WTC11 (cell line): ENCODE measurements at regions not wholly inside any gene's neighbourhood (a gene's known extent, or its start where the extent isn't known, plus 50 kb on each side); places are given as distances from the start of the nearest gene placed in this dataset.

ENCODE experiments used
- ATAC-seq: fragments of 200-7000 bp; cut with Tn5 transposase; 2 replicates; pipeline ENCODE4 v1.10.0; 2021; ENCODE audit warnings: mild to moderate bottlenecking, moderate library complexity
- CTCF ChIA-PET: fragments of 300-600 bp; sonication (Branson Sonifier 250); formaldehyde crosslinking; loops from one replicate; lab custom pipeline; 2021; ENCODE audit warnings: antibody characterized with exemption; lab: Charles Lee
- POLR2A ChIA-PET: fragments of 350-600 bp; sonication (Branson Sonifier 250); formaldehyde crosslinking; loops from one replicate; lab custom pipeline; 2021; ENCODE audit warnings: antibody characterized with exemption; lab: Charles Lee
- DNase-seq: peaks from one replicate; pipeline ENCODE4 v3.0.0; 2021; ENCODE audit warnings: low spot score
- H3K27ac Mint-ChIP-seq: 2 replicates; pipeline ENCODE4 v1.8.0; 2021; ENCODE audit warnings: mixed read lengths
- H3K27me3 Mint-ChIP-seq: 2 replicates; pipeline ENCODE4 v1.8.0; 2021; ENCODE audit warnings: low read depth, mild to moderate bottlenecking, moderate library complexity, mixed read lengths
- H3K36me3 Mint-ChIP-seq: 2 replicates; pipeline ENCODE4 v1.8.0; 2021; ENCODE audit warnings: mixed read lengths
- H3K4me1 Mint-ChIP-seq: 2 replicates; pipeline ENCODE4 v1.8.0; 2022; ENCODE audit warnings: mixed read lengths
- H3K4me3 Mint-ChIP-seq: 2 replicates; pipeline ENCODE4 v1.8.0; 2021; ENCODE audit warnings: mild to moderate bottlenecking, moderate library complexity, mixed read lengths
- H3K9me3 Mint-ChIP-seq: 2 replicates; pipeline ENCODE4 v1.8.0; 2021; ENCODE audit warnings: mixed read lengths
- AFF4 ChIP-seq: sonication (generic); formaldehyde crosslinking; IDR thresholded peaks from 2 replicates; pipeline ENCODE4 v1.8.1; 2023; ENCODE audit warnings: mild to moderate bottlenecking, missing genetic modification reagents, borderline replicate concordance
- ATF1 ChIP-seq: sonication (generic); formaldehyde crosslinking; IDR thresholded peaks from 2 replicates; pipeline ENCODE4 v1.8.1; 2023; ENCODE audit warnings: mild to moderate bottlenecking, moderate library complexity, missing genetic modification reagents
- ATF3 ChIP-seq: sonication (generic); formaldehyde crosslinking; conservative IDR thresholded peaks from 2 replicates; pipeline ENCODE4 v1.8.1; 2022; ENCODE audit warnings: mild to moderate bottlenecking, missing genetic modification reagents
- ATF6 ChIP-seq: sonication (generic); formaldehyde crosslinking; IDR thresholded peaks from 2 replicates; pipeline ENCODE4 v1.8.1; 2023; ENCODE audit warnings: mild to moderate bottlenecking, missing genetic modification reagents
- E2F1 ChIP-seq: sonication (generic); formaldehyde crosslinking; IDR thresholded peaks from 2 replicates; pipeline ENCODE4 v1.8.0; 2022; ENCODE audit warnings: mild to moderate bottlenecking, missing genetic modification reagents
- ELF4 ChIP-seq: sonication (generic); formaldehyde crosslinking; IDR thresholded peaks from 2 replicates; pipeline ENCODE4 v1.8.1; 2022; ENCODE audit warnings: low read depth, mild to moderate bottlenecking, moderate library complexity, missing genetic modification reagents
- EMX1 ChIP-seq: fragments of 250-450 bp; sonication (Bioruptor Pico); IDR thresholded peaks from 2 replicates; pipeline ENCODE4 v1.8.0; 2021; ENCODE audit warnings: mild to moderate bottlenecking
- ESRRA ChIP-seq: sonication (generic); formaldehyde crosslinking; IDR thresholded peaks from 2 replicates; pipeline ENCODE4 v1.8.1; 2022; ENCODE audit warnings: mild to moderate bottlenecking, missing genetic modification reagents, borderline replicate concordance
- FOXP1 ChIP-seq: sonication (generic); formaldehyde crosslinking; IDR thresholded peaks from 2 replicates; pipeline ENCODE4 v1.8.0; 2022; ENCODE audit warnings: missing genetic modification reagents, mild to moderate bottlenecking, moderate library complexity, borderline replicate concordance
- GABPB1 ChIP-seq: sonication (generic); formaldehyde crosslinking; IDR thresholded peaks from 2 replicates; pipeline ENCODE4 v1.8.1; 2023; ENCODE audit warnings: mild to moderate bottlenecking, missing genetic modification reagents
- IRF2 ChIP-seq: sonication (generic); formaldehyde crosslinking; IDR thresholded peaks from 2 replicates; pipeline ENCODE4 v1.8.0; 2022; ENCODE audit warnings: low read depth, missing genetic modification reagents, borderline replicate concordance
- NFATC4 ChIP-seq: fragments of 250-450 bp; sonication (Bioruptor Pico); IDR thresholded peaks from 2 replicates; pipeline ENCODE4 v1.9.0; 2021; ENCODE audit warnings: mild to moderate bottlenecking
- NFE2L1 ChIP-seq: sonication (generic); formaldehyde crosslinking; IDR thresholded peaks from 2 replicates; pipeline ENCODE4 v1.8.1; 2023; ENCODE audit warnings: missing genetic modification reagents
- SMAD4 ChIP-seq: sonication (generic); formaldehyde crosslinking; IDR thresholded peaks from 2 replicates; pipeline ENCODE4 v1.8.0; 2022; ENCODE audit warnings: mild to moderate bottlenecking, missing genetic modification reagents
- TCF7 ChIP-seq: sonication (generic); formaldehyde crosslinking; IDR thresholded peaks from 2 replicates; pipeline ENCODE4 v1.8.0; 2022; ENCODE audit warnings: mild to moderate bottlenecking, low read depth, missing genetic modification reagents, moderate library complexity
- USF1 ChIP-seq: sonication (generic); formaldehyde crosslinking; IDR thresholded peaks from 2 replicates; pipeline ENCODE4 v1.8.0; 2022; ENCODE audit warnings: mild to moderate bottlenecking, missing genetic modification reagents
- USF2 ChIP-seq: sonication (generic); formaldehyde crosslinking; IDR thresholded peaks from 2 replicates; pipeline ENCODE4 v1.8.1; 2023; ENCODE audit warnings: mild to moderate bottlenecking, missing genetic modification reagents, moderate library complexity
- ZBTB21 ChIP-seq: sonication (generic); formaldehyde crosslinking; IDR thresholded peaks from 2 replicates; pipeline ENCODE4 v1.8.1; 2023; ENCODE audit warnings: mild to moderate bottlenecking, missing genetic modification reagents, borderline replicate concordance
- ZBTB43 ChIP-seq: sonication (generic); formaldehyde crosslinking; IDR thresholded peaks from 2 replicates; pipeline ENCODE4 v1.8.1; 2023; ENCODE audit warnings: mild to moderate bottlenecking, missing genetic modification reagents
- ZNF423 ChIP-seq: fragments of 250-450 bp; sonication (Bioruptor Pico); IDR thresholded peaks from 2 replicates; pipeline ENCODE4 v2.1.2; 2022; ENCODE audit warnings: mild to moderate bottlenecking, moderate library complexity
- ZNF425 ChIP-seq: fragments of 250-450 bp; sonication (Bioruptor Pico); conservative IDR thresholded peaks from 2 replicates; pipeline ENCODE4 v1.9.0; 2021; ENCODE audit warnings: mild to moderate bottlenecking

- H3K9me3 Mint-ChIP-seq, result peaks cover 5% of the 10 kb centered on the region; the same call in 1 of the 2 replicates
- ChIA-PET POLR2A (no interaction called here), CTCF (no interaction called here)
- DNase-seq (no peak), ATAC-seq (no peak)
- TF ChIP-seq EMX1 (CRISPR knock-in tag), result no peak
- TF ChIP-seq NFATC4 (CRISPR knock-in tag), result no peak
- no peak for TF ChIP-seq NFE2L1 (CRISPR knock-in tag)
- TF ChIP-seq ELF4 (CRISPR knock-in tag), result no peak
- TF ChIP-seq AFF4 (CRISPR knock-in tag), result no peak
- no peak for TF ChIP-seq ESRRA (CRISPR knock-in tag)
- no peak for TF ChIP-seq ATF3 (CRISPR knock-in tag)
- no peak for TF ChIP-seq ZNF423 (CRISPR knock-in tag)
- TF ChIP-seq ZBTB21, result no peak
- no peak for TF ChIP-seq SMAD4 (CRISPR knock-in tag)
- TF ChIP-seq ATF1 (CRISPR knock-in tag), result no peak
- TF ChIP-seq FOXP1 (CRISPR knock-in tag), result no peak
- no peak for TF ChIP-seq GABPB1 (CRISPR knock-in tag)
- no peak for TF ChIP-seq ZBTB43
- TF ChIP-seq ZNF425, result no peak
- no peak for TF ChIP-seq USF1 (CRISPR knock-in tag)
- no peak for TF ChIP-seq TCF7 (CRISPR knock-in tag)
- TF ChIP-seq IRF2, result no peak
- H3K36me3 Mint-ChIP-seq, result no peaks in the 10 kb centered on the region
- H3K27ac Mint-ChIP-seq, result no peak overlapping the region
- H3K4me3 Mint-ChIP-seq, result no peak overlapping the region
- no peaks in the 10 kb centered on the region for H3K27me3 Mint-ChIP-seq
- H3K4me1 Mint-ChIP-seq, result peaks cover 17% of the 10 kb centered on the region
Measured at GRCh38 chr3:132857317-132857716, 135.1 kb upstream of the NPHP3 start.

GRCh38 chr3:132854856-132855535 is 132.8 kb upstream of the NPHP3 start:
- H3K9me3 Mint-ChIP-seq, result peaks cover 17% of the 10 kb centered on the region
- H3K27ac Mint-ChIP-seq, result no peak overlapping the region
- POLR2A ChIA-PET, result no interaction called here
- peak; percentile 21 for DNase-seq
- peak; percentile 79 for ATAC-seq
- CTCF ChIA-PET, result interaction anchor here (0.7 to 1.0 kb wide), 4 partner anchors 17 to 129 kb away, joined by 3 read pairs; no protein-coding TSS in a partner anchor
- no peak overlapping the region for H3K4me3 Mint-ChIP-seq
- peaks cover 17% of the 10 kb centered on the region for H3K4me1 Mint-ChIP-seq
- 0 out of 2 replicates have a peak, but pooled peaks cover 3% of the 10 kb centered on the region for H3K36me3 Mint-ChIP-seq
- H3K27me3 Mint-ChIP-seq, result no peaks in the 10 kb centered on the region; the same call in 1 of the 2 replicates
- TF ChIP-seq EMX1 (CRISPR knock-in tag) (no peak), E2F1 (CRISPR knock-in tag) (no peak), ATF6 (no peak), USF2 (CRISPR knock-in tag) (no peak)
